CD4-positive, alpha-beta T cell treated with Interleukin-10 for 1 hour (primary cell): ENCODE measurements at regions not wholly inside any gene's neighbourhood (a gene's known extent, or its start where the extent isn't known, plus 50 kb on each side); places are given as distances from the start of the nearest gene placed in this dataset.
"Not testable (repeated sequence)": the region's sequence is repeated elsewhere in the genome, so short reads cannot be mapped to it uniquely, and the experiment has no call there.

Experiments
- DNase-seq: peaks from one replicate; pipeline ENCODE4 v3.0.0-alpha.2; 2020

- DNase-seq: no peak
Measured at GRCh38 chr18:5015213-5015612, 181.8 kb downstream of the AKAIN1 start.

GRCh38 chr18:5004031-5004820 lies 192.8 kb downstream of the AKAIN1 start:
- DNase-seq: not testable (repeated sequence)

GRCh38 chr18:4994710-4995109 lies 202.3 kb downstream of the AKAIN1 start:
- no peak for DNase-seq

GRCh38 chr18:4987452-4988405 lies 209.3 kb downstream of the AKAIN1 start:
- no peak for DNase-seq

GRCh38 chr18:4986677-4987076 lies 210.4 kb downstream of the AKAIN1 start:
- DNase-seq: no peak

- no peak for DNase-seq
Measured at GRCh38 chr18:4986066-4986465, 211.0 kb downstream of the AKAIN1 start.

GRCh38 chr18:4961121-4961909 lies 235.7 kb downstream of the AKAIN1 start:
- no peak for DNase-seq

- no peak for DNase-seq
Measured at GRCh38 chr18:4960578-4960977, 236.5 kb downstream of the AKAIN1 start.

GRCh38 chr18:4931209-4931608 lies 265.8 kb downstream of the AKAIN1 start:
- DNase-seq: no peak

GRCh38 chr18:4921548-4921947 lies 275.5 kb downstream of the AKAIN1 start:
- DNase-seq: no peak

- DNase-seq: not testable (repeated sequence)
Measured at GRCh38 chr18:4917509-4917908, 279.5 kb downstream of the AKAIN1 start.

- no peak for DNase-seq
Measured at GRCh38 chr18:4908328-4908727, 288.7 kb downstream of the AKAIN1 start.

- DNase-seq: no peak
Measured at GRCh38 chr18:4906856-4907255, 290.2 kb downstream of the AKAIN1 start.

GRCh38 chr18:4888251-4889040 lies 308.6 kb downstream of the AKAIN1 start:
- DNase-seq: no peak

GRCh38 chr18:4878480-4878879 lies 318.6 kb downstream of the AKAIN1 start:
- no peak for DNase-seq

GRCh38 chr18:4871197-4871596 lies 325.9 kb downstream of the AKAIN1 start:
- no peak for DNase-seq

- no peak for DNase-seq
Measured at GRCh38 chr18:4870177-4870773, 326.8 kb downstream of the AKAIN1 start.

- no peak for DNase-seq
Measured at GRCh38 chr18:4869155-4869554, 327.9 kb downstream of the AKAIN1 start.

- DNase-seq: no peak
Measured at GRCh38 chr18:4858379-4859127, 338.5 kb downstream of the AKAIN1 start.

- DNase-seq: no peak
Measured at GRCh38 chr18:4854671-4855070, 342.4 kb downstream of the AKAIN1 start.
